ENCODE measurements at regions not wholly inside any gene's neighbourhood (a gene's known extent, or its start where the extent isn't known, plus 50 kb on each side); places are given as distances from the start of the nearest gene placed in this dataset.

- no peak for TF ChIP-seq EZH2phosphoT487 (IDR thresholded peaks at IDR 0.05; ENCODE audit: low read length)
- TF ChIP-seq CTCF (IDR thresholded peaks at IDR 0.05; ENCODE audit: low read length), result no peak
- no peak for TF ChIP-seq EZH2 (optimal IDR thresholded peaks at IDR 0.05; ENCODE audit: low read depth, low read length)
- Histone ChIP-seq H3K79me2 (ENCODE audit: low read length) (no peaks in the 10 kb centered on the region), H3K27me3 (replicated peaks; ENCODE audit: insufficient read depth, low read length) (peaks cover 5% of the 10 kb centered on the region; the same call in 1 of the 2 replicates), H3K27ac (ENCODE audit: low read length) (no peak overlapping the region), H3F3A (ENCODE audit: insufficient read depth, low read length) (no peaks in the 10 kb centered on the region), H3K4me1 (ENCODE audit: low read length) (no peaks in the 10 kb centered on the region), H2AFZ (ENCODE audit: low read length) (no peak overlapping the region), H3K9me2 (replicated peaks; ENCODE audit: insufficient read depth, low read length) (no peaks in the 10 kb centered on the region), H3K36me3 (replicated peaks; ENCODE audit: insufficient read depth, low read length) (no peaks in the 10 kb centered on the region), H3K4me2 (ENCODE audit: low read depth, low read length) (no peak overlapping the region), H3K9me3 (replicated peaks; ENCODE audit: insufficient read depth, low read length) (no peaks in the 10 kb centered on the region), H3K4me3 (ENCODE audit: low read length) (no peak overlapping the region), H3K9ac (ENCODE audit: low read length) (no peak overlapping the region), H4K20me1 (ENCODE audit: insufficient read depth, low read length) (no peaks in the 10 kb centered on the region)
- no peak for DNase-seq
Observed at GRCh38 chr6:168232989-168233874, 86.3 kb downstream of the DACT2 start.

- Histone ChIP-seq H3K27ac (ENCODE audit: low read length) (no peak overlapping the region), H3K79me2 (ENCODE audit: low read length) (no peaks in the 10 kb centered on the region), H3K27me3 (replicated peaks; ENCODE audit: insufficient read depth, low read length) (peaks cover 9% of the 10 kb centered on the region; the same call in 1 of the 2 replicates), H3K9me3 (replicated peaks; ENCODE audit: insufficient read depth, low read length) (no peaks in the 10 kb centered on the region), H3F3A (ENCODE audit: insufficient read depth, low read length) (no peaks in the 10 kb centered on the region), H3K4me3 (ENCODE audit: low read length) (no peak overlapping the region), H3K9me2 (replicated peaks; ENCODE audit: insufficient read depth, low read length) (no peaks in the 10 kb centered on the region), H3K4me1 (ENCODE audit: low read length) (no peaks in the 10 kb centered on the region), H4K20me1 (ENCODE audit: insufficient read depth, low read length) (no peaks in the 10 kb centered on the region), H2AFZ (ENCODE audit: low read length) (no peak overlapping the region), H3K9ac (ENCODE audit: low read length) (no peak overlapping the region), H3K4me2 (ENCODE audit: low read depth, low read length) (no peak overlapping the region), H3K36me3 (replicated peaks; ENCODE audit: insufficient read depth, low read length) (no peaks in the 10 kb centered on the region)
- TF ChIP-seq CTCF (IDR thresholded peaks at IDR 0.05; ENCODE audit: low read length) (no peak), EZH2 (optimal IDR thresholded peaks at IDR 0.05; ENCODE audit: low read depth, low read length) (no peak), EZH2phosphoT487 (IDR thresholded peaks at IDR 0.05; ENCODE audit: low read length) (no peak)
- no peak for DNase-seq
Observed at GRCh38 chr6:168232528-168232927, 87.0 kb downstream of the DACT2 start.

GRCh38 chr6:168232062-168232461, 87.5 kb downstream of the DACT2 start:
- H3K4me3 ChIP-seq (ENCODE audit: low read length), result no peak overlapping the region
- H3K9me2 ChIP-seq (replicated peaks; ENCODE audit: insufficient read depth, low read length), result no peaks in the 10 kb centered on the region
- no peaks in the 10 kb centered on the region for H4K20me1 ChIP-seq (ENCODE audit: insufficient read depth, low read length)
- no peak overlapping the region for H3K9ac ChIP-seq (ENCODE audit: low read length)
- no peak overlapping the region for H2AFZ ChIP-seq (ENCODE audit: low read length)
- no peaks in the 10 kb centered on the region for H3K36me3 ChIP-seq (replicated peaks; ENCODE audit: insufficient read depth, low read length)
- peaks cover 9% of the 10 kb centered on the region; the same call in 1 of the 2 replicates for H3K27me3 ChIP-seq (replicated peaks; ENCODE audit: insufficient read depth, low read length)
- no peak for DNase-seq
- no peak for TF ChIP-seq CTCF (IDR thresholded peaks at IDR 0.05; ENCODE audit: low read length)
- no peak for TF ChIP-seq EZH2 (optimal IDR thresholded peaks at IDR 0.05; ENCODE audit: low read depth, low read length)
- no peak for TF ChIP-seq EZH2phosphoT487 (IDR thresholded peaks at IDR 0.05; ENCODE audit: low read length)
- H3F3A ChIP-seq (ENCODE audit: insufficient read depth, low read length), result no peaks in the 10 kb centered on the region
- no peak overlapping the region for H3K4me2 ChIP-seq (ENCODE audit: low read depth, low read length)
- H3K79me2 ChIP-seq (ENCODE audit: low read length), result no peaks in the 10 kb centered on the region
- H3K9me3 ChIP-seq (replicated peaks; ENCODE audit: insufficient read depth, low read length), result no peaks in the 10 kb centered on the region
- no peaks in the 10 kb centered on the region for H3K4me1 ChIP-seq (ENCODE audit: low read length)
- H3K27ac ChIP-seq (ENCODE audit: low read length), result no peak overlapping the region
